GM23248 (cell line): ENCODE measurements at regions not wholly inside any gene's neighbourhood (a gene's known extent, or its start where the extent isn't known, plus 50 kb on each side); places are given as distances from the start of the nearest gene placed in this dataset.

ENCODE experiments used
- DNase-seq: peaks from one replicate; pipeline ENCODE4 v3.0.0-alpha.2; 2015
- H2AFZ ChIP-seq: fragments of 200-600 bp; sonication (generic); 2 replicates; pipeline ENCODE4 v1.6.1; 2016; ENCODE audit warnings: antibody characterized with exemption
- H3F3A ChIP-seq: fragments of 200-600 bp; sonication (generic); 2 replicates; pipeline ENCODE4 v1.6.1; 2016; ENCODE audit warnings: mild to moderate bottlenecking, antibody characterized with exemption, mixed run types; ENCODE audit not compliant: insufficient read depth
- H3K27ac ChIP-seq: fragments of 200-600 bp; sonication (generic); 2 replicates; pipeline ENCODE4 v1.5.1; 2016; ENCODE audit warnings: mild to moderate bottlenecking
- H3K27me3 ChIP-seq: fragments of 200-600 bp; sonication (generic); replicated peaks from 2 replicates; pipeline ENCODE4 v1.6.1; 2016; ENCODE audit warnings: mild to moderate bottlenecking; ENCODE audit not compliant: insufficient read depth
- H3K36me3 ChIP-seq: fragments of 200-600 bp; sonication (generic); 2 replicates; pipeline ENCODE4 v1.6.1; 2016; ENCODE audit warnings: low read depth, mild to moderate bottlenecking
- H3K4me1 ChIP-seq: fragments of 200-600 bp; sonication (generic); 2 replicates; pipeline ENCODE4 v1.6.1; 2016; ENCODE audit warnings: mild to moderate bottlenecking; ENCODE audit not compliant: insufficient read depth
- H3K4me2 ChIP-seq: fragments of 200-600 bp; sonication (generic); one replicate; pipeline ENCODE4 v1.6.1; 2016; ENCODE audit warnings: mild to moderate bottlenecking; ENCODE audit not compliant: unreplicated experiment
- H3K4me3 ChIP-seq: fragments of 200-600 bp; sonication (generic); 2 replicates; pipeline ENCODE4 v1.5.1; 2016; ENCODE audit warnings: mild to moderate bottlenecking
- H3K79me2 ChIP-seq: fragments of 200-600 bp; sonication (generic); 2 replicates; pipeline ENCODE4 v1.6.1; 2016; ENCODE audit warnings: mild to moderate bottlenecking; ENCODE audit not compliant: insufficient read depth
- H3K9ac ChIP-seq: fragments of 200-600 bp; sonication (generic); 2 replicates; pipeline ENCODE4 v1.6.1; 2016; ENCODE audit warnings: mild to moderate bottlenecking
- H3K9me2 ChIP-seq: fragments of 200-600 bp; sonication (generic); 2 replicates; pipeline ENCODE4 v1.6.1; 2016; ENCODE audit warnings: mixed run types, mild to moderate bottlenecking, moderate library complexity; ENCODE audit not compliant: insufficient read depth
- H3K9me3 ChIP-seq: fragments of 200-600 bp; sonication (generic); one replicate; pipeline ENCODE4 v1.6.1; 2017; ENCODE audit warnings: low read depth
- H4K20me1 ChIP-seq: fragments of 200-600 bp; sonication (generic); 2 replicates; pipeline ENCODE4 v1.6.0; 2016; ENCODE audit not compliant: insufficient read depth
- EZH2 ChIP-seq: fragments of 200-600 bp; sonication (generic); IDR thresholded peaks from 2 replicates; pipeline ENCODE4 v1.6.1; 2018; ENCODE audit warnings: antibody characterized with exemption, mild to moderate bottlenecking; ENCODE audit not compliant: insufficient read depth, poor library complexity, severe bottlenecking
- EZH2phosphoT487 ChIP-seq: fragments of 200-600 bp; sonication (generic); IDR thresholded peaks from 2 replicates; pipeline ENCODE4 v1.6.1; 2018; ENCODE audit warnings: antibody characterized with exemption, moderate library complexity, mild to moderate bottlenecking, low read depth; ENCODE audit not compliant: insufficient read depth
- WGBS, 2 experiments: methylation state at CpG; one replicate each; pipeline ENCODE4 v1.1.6; 2015 to 2017; ENCODE audit warnings: low lambda C conversion rate in 2 of 2, low coverage in 1 of 2; ENCODE audit errors: missing lambda C conversion rate in 2 of 2; 5-methylcytosine and 5-hydroxymethylcytosine counted together
- in situ Hi-C: fragments of 300-500 bp; cut with MboI; formaldehyde crosslinking; loops from 2 replicates; pipeline ENCODE4 v1.15.0; 2020

- Histone ChIP-seq H3K27ac (no peak overlapping the region), H3K9ac (no peak overlapping the region), H3K4me2 (no peak overlapping the region), H3K4me1 (peaks cover 16% of the 10 kb centered on the region), H3K27me3 (no peaks in the 10 kb centered on the region), H3K36me3 (no peaks in the 10 kb centered on the region), H3K4me3 (no peak overlapping the region), H3K79me2 (no peaks in the 10 kb centered on the region), H3K9me2 (no peaks in the 10 kb centered on the region), H2AFZ (no peak overlapping the region), H3K9me3 (no peaks in the 10 kb centered on the region), H4K20me1 (no peaks in the 10 kb centered on the region), H3F3A (peaks cover 8% of the 10 kb centered on the region; the same call in 1 of the 2 replicates)
- TF ChIP-seq EZH2phosphoT487 (no peak), EZH2 (no peak)
- WGBS, 2 experiments = 90 to 92% methylated on average over 4 of the region's 4 CpGs
- in situ Hi-C loops = no loop called here
- no peak for DNase-seq
Observed at GRCh38 chr9:91067306-91067860, 265.8 kb downstream of the SYK start.

- peak overlapping the region; percentile 9; the same call in 1 of the 2 replicates for H3K4me3 ChIP-seq
- no peaks in the 10 kb centered on the region for H3K79me2 ChIP-seq
- H3K36me3 ChIP-seq = no peaks in the 10 kb centered on the region
- H3F3A ChIP-seq = peaks cover 13% of the 10 kb centered on the region; the same call in 1 of the 2 replicates
- DNase-seq = peak; percentile 94
- H3K9me3 ChIP-seq = no peaks in the 10 kb centered on the region
- in situ Hi-C loops = no loop called here
- H3K27me3 ChIP-seq = no peaks in the 10 kb centered on the region
- H3K9ac ChIP-seq = peak overlapping the region; percentile 74
- no peaks in the 10 kb centered on the region for H3K9me2 ChIP-seq
- H2AFZ ChIP-seq = peak overlapping the region; percentile 30
- WGBS, 2 experiments = 10 to 15% methylated on average over 17 of the region's 17 CpGs
- no peaks in the 10 kb centered on the region for H4K20me1 ChIP-seq
- H3K4me1 ChIP-seq = peaks cover 17% of the 10 kb centered on the region
- H3K27ac ChIP-seq = peak overlapping the region; percentile 91
- H3K4me2 ChIP-seq = peak overlapping the region; percentile 61
- TF ChIP-seq EZH2 (no peak), EZH2phosphoT487 (no peak)
Observed at GRCh38 chr9:91071184-91071990, 269.8 kb downstream of the SYK start.

GRCh38 chr9:91073049-91073810, 271.6 kb downstream of the SYK start:
- Histone ChIP-seq H3K36me3 (no peaks in the 10 kb centered on the region), H3K27me3 (no peaks in the 10 kb centered on the region), H3K9me2 (no peaks in the 10 kb centered on the region), H3K27ac (no peak overlapping the region), H3F3A (peaks cover 13% of the 10 kb centered on the region; the same call in 1 of the 2 replicates), H3K9ac (no peak overlapping the region), H4K20me1 (no peaks in the 10 kb centered on the region), H3K4me2 (no peak overlapping the region), H3K79me2 (no peaks in the 10 kb centered on the region), H3K4me3 (no peak overlapping the region), H3K9me3 (no peaks in the 10 kb centered on the region), H2AFZ (no peak overlapping the region), H3K4me1 (peaks cover 17% of the 10 kb centered on the region)
- 88 to 90% methylated on average over 10 of the region's 10 CpGs for WGBS, 2 experiments
- TF ChIP-seq EZH2phosphoT487 = no peak
- no peak for TF ChIP-seq EZH2
- in situ Hi-C loops = no loop called here
- DNase-seq = no peak
